Neural cell (in vitro differentiated cells): ENCODE measurements at regions not wholly inside any gene's neighbourhood (a gene's known extent, or its start where the extent isn't known, plus 50 kb on each side); places are given as distances from the start of the nearest gene placed in this dataset.

Experiments used
- H2AFZ ChIP-seq: fragments of 200-600, 300-800 bp; sonication (generic), shearing (Covaris generic); 2 replicates; pipeline ENCODE4 v1.6.0; 2014; ENCODE audit warnings: low read depth, mild to moderate bottlenecking, antibody characterized with exemption, low read length, moderate library complexity
- H3F3A ChIP-seq: fragments of 200-600 bp; shearing (Covaris generic); 2 replicates; pipeline ENCODE4 v1.6.1; 2016; ENCODE audit warnings: mild to moderate bottlenecking, moderate library complexity, mixed read lengths, antibody characterized with exemption, low read length; ENCODE audit not compliant: insufficient read depth, poor library complexity, severe bottlenecking
- H3K27ac ChIP-seq: fragments of 200-600, 300-800 bp; sonication (generic), shearing (Covaris generic); 2 replicates; pipeline ENCODE4 v1.5.1; 2014; ENCODE audit warnings: mild to moderate bottlenecking, low read length, moderate library complexity
- H3K27me3 ChIP-seq: fragments of 300-800, 200-600 bp; sonication (generic), shearing (Covaris generic); 2 replicates; pipeline ENCODE4 v1.6.0; 2014; ENCODE audit warnings: mild to moderate bottlenecking, low read depth, low read length, moderate library complexity; ENCODE audit not compliant: insufficient read depth
- H3K36me3 ChIP-seq: fragments of 300-800, 200-600 bp; sonication (generic), shearing (Covaris generic); 2 replicates; pipeline ENCODE4 v1.5.1; 2014; ENCODE audit warnings: mild to moderate bottlenecking, antibody characterized with exemption, low read length, moderate library complexity; ENCODE audit not compliant: insufficient read depth
- H3K4me2 ChIP-seq: fragments of 300-800, 200-600 bp; sonication (generic), shearing (Covaris generic); 2 replicates; pipeline ENCODE4 v1.6.0; 2014; ENCODE audit warnings: mild to moderate bottlenecking, low read length
- H3K4me3 ChIP-seq: fragments of 300-800, 200-600 bp; sonication (generic), shearing (Covaris generic); 2 replicates; pipeline ENCODE4 v1.5.1; 2014; ENCODE audit warnings: mild to moderate bottlenecking, low read length, moderate library complexity
- H3K79me2 ChIP-seq: fragments of 200-600 bp; shearing (Covaris generic); replicated peaks from 2 replicates; pipeline ENCODE4 v1.6.0; 2014; ENCODE audit warnings: mild to moderate bottlenecking, low read length, moderate library complexity; ENCODE audit not compliant: insufficient read depth
- H3K9ac ChIP-seq: fragments of 300-800, 200-600 bp; sonication (generic), shearing (Covaris generic); 2 replicates; pipeline ENCODE4 v1.6.1; 2016; ENCODE audit warnings: mild to moderate bottlenecking, low read length, mixed read lengths
- H3K9me2 ChIP-seq: fragments of 200-600 bp; shearing (Covaris generic); 2 replicates; pipeline ENCODE4 v1.6.1; 2016; ENCODE audit warnings: mild to moderate bottlenecking, low read length, mixed read lengths; ENCODE audit not compliant: insufficient read depth
- H3K9me3 ChIP-seq: fragments of 200-600, 300-800 bp; sonication (generic), shearing (Covaris generic); 2 replicates; pipeline ENCODE4 v1.6.1; 2016; ENCODE audit warnings: mild to moderate bottlenecking, mixed run types, low read length, moderate library complexity, mixed read lengths
- H4K20me1 ChIP-seq: fragments of 200-600 bp; shearing (Covaris generic); 2 replicates; pipeline ENCODE4 v1.6.1; 2016; ENCODE audit warnings: mild to moderate bottlenecking, mixed run types; ENCODE audit not compliant: insufficient read depth
- EP300 ChIP-seq: fragments of 450-650 bp; conservative IDR thresholded peaks from 2 replicates; pipeline ENCODE4 v1.6.1; 2014; ENCODE audit warnings: antibody characterized with exemption, mild to moderate bottlenecking, moderate library complexity; ENCODE audit not compliant: poor library complexity, severe bottlenecking
- EZH2 ChIP-seq: fragments of 200-600, 300-800 bp; shearing (Covaris generic), sonication (generic); IDR thresholded peaks from 2 replicates; pipeline ENCODE4 v1.6.1; 2014; ENCODE audit warnings: antibody characterized with exemption, low read length, borderline replicate concordance, mild to moderate bottlenecking; ENCODE audit not compliant: insufficient read depth, poor library complexity, severe bottlenecking
- MXI1 ChIP-seq: fragments of 450-650 bp; conservative IDR thresholded peaks from 2 replicates; pipeline ENCODE4 v1.6.1; 2014; ENCODE audit warnings: antibody characterized with exemption, mild to moderate bottlenecking; ENCODE audit not compliant: poor library complexity, severe bottlenecking
- POLR2AphosphoS5 ChIP-seq: IDR thresholded peaks from 2 replicates; pipeline ENCODE4 v1.6.1; 2012
- RAD21 ChIP-seq: fragments of 450-650 bp; conservative IDR thresholded peaks from 2 replicates; pipeline ENCODE4 v1.6.1; 2014; ENCODE audit warnings: antibody characterized with exemption, mild to moderate bottlenecking, moderate library complexity
- REST ChIP-seq: IDR thresholded peaks from 2 replicates; pipeline ENCODE4 v1.6.1; 2012; ENCODE audit warnings: borderline replicate concordance
- SMC3 ChIP-seq: fragments of 450-650 bp; conservative IDR thresholded peaks from 2 replicates; pipeline ENCODE4 v1.6.1; 2014; ENCODE audit warnings: antibody characterized with exemption, mild to moderate bottlenecking, moderate library complexity; ENCODE audit not compliant: poor library complexity
- TAF1 ChIP-seq: IDR thresholded peaks from 2 replicates; pipeline ENCODE4 v1.6.1; 2012; ENCODE audit warnings: low read depth
- TF ChIP-seq, protein P1 (sequence below): fragments of 450-650 bp; IDR thresholded peaks from 2 replicates; pipeline ENCODE4 v1.5.1; 2014; ENCODE audit warnings: antibody characterized with exemption, mild to moderate bottlenecking, moderate library complexity; ENCODE audit not compliant: poor library complexity, severe bottlenecking

- H3K9ac ChIP-seq, result no peak overlapping the region
- no peaks in the 10 kb centered on the region for H3K27me3 ChIP-seq
- no peaks in the 10 kb centered on the region for H3F3A ChIP-seq
- H3K9me3 ChIP-seq, result no peaks in the 10 kb centered on the region
- H2AFZ ChIP-seq, result no peak overlapping the region
- H3K4me2 ChIP-seq, result no peak overlapping the region
- no peak overlapping the region for H3K27ac ChIP-seq
- H3K36me3 ChIP-seq, result no peaks in the 10 kb centered on the region
- no peaks in the 10 kb centered on the region for H4K20me1 ChIP-seq
- H3K9me2 ChIP-seq, result no peaks in the 10 kb centered on the region
- H3K4me3 ChIP-seq, result no peak overlapping the region
- TF ChIP-seq EZH2, result no peak
- no peak for TF ChIP-seq SMC3
- TF ChIP-seq POLR2AphosphoS5, result no peak
- TF ChIP-seq, protein P1, sequence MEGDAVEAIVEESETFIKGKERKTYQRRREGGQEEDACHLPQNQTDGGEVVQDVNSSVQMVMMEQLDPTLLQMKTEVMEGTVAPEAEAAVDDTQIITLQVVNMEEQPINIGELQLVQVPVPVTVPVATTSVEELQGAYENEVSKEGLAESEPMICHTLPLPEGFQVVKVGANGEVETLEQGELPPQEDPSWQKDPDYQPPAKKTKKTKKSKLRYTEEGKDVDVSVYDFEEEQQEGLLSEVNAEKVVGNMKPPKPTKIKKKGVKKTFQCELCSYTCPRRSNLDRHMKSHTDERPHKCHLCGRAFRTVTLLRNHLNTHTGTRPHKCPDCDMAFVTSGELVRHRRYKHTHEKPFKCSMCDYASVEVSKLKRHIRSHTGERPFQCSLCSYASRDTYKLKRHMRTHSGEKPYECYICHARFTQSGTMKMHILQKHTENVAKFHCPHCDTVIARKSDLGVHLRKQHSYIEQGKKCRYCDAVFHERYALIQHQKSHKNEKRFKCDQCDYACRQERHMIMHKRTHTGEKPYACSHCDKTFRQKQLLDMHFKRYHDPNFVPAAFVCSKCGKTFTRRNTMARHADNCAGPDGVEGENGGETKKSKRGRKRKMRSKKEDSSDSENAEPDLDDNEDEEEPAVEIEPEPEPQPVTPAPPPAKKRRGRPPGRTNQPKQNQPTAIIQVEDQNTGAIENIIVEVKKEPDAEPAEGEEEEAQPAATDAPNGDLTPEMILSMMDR, result no peak
- no peak for TF ChIP-seq REST
- no peak for TF ChIP-seq EP300
- no peaks in the 10 kb centered on the region for H3K79me2 ChIP-seq
Observed at GRCh38 chr9:2378266-2378665, 243.3 kb upstream of the VLDLR start.

GRCh38 chr9:2378816-2379215 lies 242.8 kb upstream of the VLDLR start:
- no peaks in the 10 kb centered on the region for H3F3A ChIP-seq
- no peak overlapping the region for H3K27ac ChIP-seq
- no peaks in the 10 kb centered on the region for H3K79me2 ChIP-seq
- no peak overlapping the region for H3K9ac ChIP-seq
- no peaks in the 10 kb centered on the region for H3K9me2 ChIP-seq
- no peaks in the 10 kb centered on the region for H4K20me1 ChIP-seq
- H2AFZ ChIP-seq, result no peak overlapping the region
- H3K4me2 ChIP-seq, result no peak overlapping the region
- H3K27me3 ChIP-seq, result no peaks in the 10 kb centered on the region
- no peak overlapping the region for H3K4me3 ChIP-seq
- TF ChIP-seq SMC3 (no peak), POLR2AphosphoS5 (no peak), TAF1 (no peak), REST (no peak), EZH2 (no peak), EP300 (no peak), MXI1 (no peak), RAD21 (no peak)
- TF ChIP-seq, protein P1, result no peak
- no peaks in the 10 kb centered on the region for H3K9me3 ChIP-seq
- no peaks in the 10 kb centered on the region for H3K36me3 ChIP-seq
